ENCODE measurements at regions not wholly inside any gene's neighbourhood (a gene's known extent, or its start where the extent isn't known, plus 50 kb on each side); places are given as distances from the start of the nearest gene placed in this dataset.

DNA sequence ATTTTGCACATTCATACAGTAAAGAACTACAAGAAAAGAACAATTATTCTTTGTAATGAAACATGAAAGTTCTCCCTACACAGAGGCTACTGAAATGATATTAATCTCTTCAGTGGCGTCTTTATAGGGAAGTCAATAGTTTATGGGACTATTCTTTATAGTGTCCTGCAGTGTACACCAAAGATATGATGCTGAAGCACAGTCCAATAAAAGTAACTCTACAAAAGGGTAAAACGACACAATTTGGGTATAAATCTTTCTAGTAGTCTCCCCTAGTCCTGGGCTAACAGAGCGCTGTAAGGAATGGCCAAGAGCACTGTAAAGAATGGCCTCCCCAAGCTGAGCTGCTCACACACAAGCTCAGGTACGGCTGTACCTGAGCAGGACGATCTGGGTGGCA, 101.1 kb upstream of the FUNDC1 start (continued):
- TF ChIP-seq, protein P1, sequence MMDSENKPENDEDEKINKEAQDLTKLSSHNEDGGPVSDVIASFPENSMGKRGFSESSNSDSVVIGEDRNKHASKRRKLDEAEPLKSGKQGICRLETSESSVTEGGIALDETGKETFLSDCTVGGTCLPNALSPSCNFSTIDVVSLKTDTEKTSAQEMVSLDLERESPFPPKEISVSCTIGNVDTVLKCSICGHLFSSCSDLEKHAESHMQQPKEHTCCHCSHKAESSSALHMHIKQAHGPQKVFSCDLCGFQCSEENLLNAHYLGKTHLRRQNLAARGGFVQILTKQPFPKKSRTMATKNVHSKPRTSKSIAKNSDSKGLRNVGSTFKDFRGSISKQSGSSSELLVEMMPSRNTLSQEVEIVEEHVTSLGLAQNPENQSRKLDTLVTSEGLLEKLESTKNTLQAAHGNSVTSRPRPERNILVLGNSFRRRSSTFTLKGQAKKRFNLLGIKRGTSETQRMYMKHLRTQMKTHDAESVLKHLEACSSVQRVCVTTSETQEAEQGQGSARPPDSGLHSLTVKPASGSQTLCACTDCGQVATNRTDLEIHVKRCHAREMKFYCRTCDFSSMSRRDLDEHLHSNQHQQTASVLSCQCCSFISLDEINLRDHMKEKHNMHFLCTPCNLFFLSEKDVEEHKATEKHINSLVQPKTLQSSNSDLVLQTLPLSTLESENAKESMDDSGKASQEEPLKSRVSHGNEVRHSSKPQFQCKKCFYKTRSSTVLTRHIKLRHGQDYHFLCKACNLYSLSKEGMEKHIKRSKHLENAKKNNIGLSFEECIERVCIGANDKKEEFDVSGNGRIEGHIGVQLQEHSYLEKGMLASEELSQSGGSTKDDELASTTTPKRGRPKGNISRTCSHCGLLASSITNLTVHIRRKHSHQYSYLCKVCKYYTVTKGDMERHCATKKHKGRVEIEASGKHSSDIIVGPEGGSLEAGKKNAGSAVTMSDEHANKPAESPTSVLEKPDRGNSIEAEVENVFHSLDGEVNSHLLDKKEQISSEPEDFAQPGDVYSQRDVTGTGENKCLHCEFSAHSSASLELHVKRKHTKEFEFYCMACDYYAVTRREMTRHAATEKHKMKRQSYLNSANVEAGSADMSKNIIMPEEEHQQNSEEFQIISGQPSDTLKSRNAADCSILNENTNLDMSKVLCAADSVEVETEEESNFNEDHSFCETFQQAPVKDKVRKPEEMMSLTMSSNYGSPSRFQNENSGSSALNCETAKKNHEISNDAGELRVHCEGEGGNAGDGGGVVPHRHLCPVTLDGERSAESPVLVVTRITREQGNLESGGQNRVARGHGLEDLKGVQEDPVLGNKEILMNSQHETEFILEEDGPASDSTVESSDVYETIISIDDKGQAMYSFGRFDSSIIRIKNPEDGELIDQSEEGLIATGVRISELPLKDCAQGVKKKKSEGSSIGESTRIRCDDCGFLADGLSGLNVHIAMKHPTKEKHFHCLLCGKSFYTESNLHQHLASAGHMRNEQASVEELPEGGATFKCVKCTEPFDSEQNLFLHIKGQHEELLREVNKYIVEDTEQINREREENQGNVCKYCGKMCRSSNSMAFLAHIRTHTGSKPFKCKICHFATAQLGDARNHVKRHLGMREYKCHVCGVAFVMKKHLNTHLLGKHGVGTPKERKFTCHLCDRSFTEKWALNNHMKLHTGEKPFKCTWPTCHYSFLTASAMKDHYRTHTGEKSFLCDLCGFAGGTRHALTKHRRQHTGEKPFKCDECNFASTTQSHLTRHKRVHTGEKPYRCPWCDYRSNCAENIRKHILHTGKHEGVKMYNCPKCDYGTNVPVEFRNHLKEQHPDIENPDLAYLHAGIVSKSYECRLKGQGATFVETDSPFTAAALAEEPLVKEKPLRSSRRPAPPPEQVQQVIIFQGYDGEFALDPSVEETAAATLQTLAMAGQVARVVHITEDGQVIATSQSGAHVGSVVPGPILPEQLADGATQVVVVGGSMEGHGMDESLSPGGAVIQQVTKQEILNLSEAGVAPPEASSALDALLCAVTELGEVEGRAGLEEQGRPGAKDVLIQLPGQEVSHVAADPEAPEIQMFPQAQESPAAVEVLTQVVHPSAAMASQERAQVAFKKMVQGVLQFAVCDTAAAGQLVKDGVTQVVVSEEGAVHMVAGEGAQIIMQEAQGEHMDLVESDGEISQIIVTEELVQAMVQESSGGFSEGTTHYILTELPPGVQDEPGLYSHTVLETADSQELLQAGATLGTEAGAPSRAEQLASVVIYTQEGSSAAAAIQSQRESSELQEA (CRISPR knock-in tag; IDR thresholded peaks at IDR 0.05; ENCODE audit: not compliant biosample characterization): no peak
- TF ChIP-seq, protein P2, sequence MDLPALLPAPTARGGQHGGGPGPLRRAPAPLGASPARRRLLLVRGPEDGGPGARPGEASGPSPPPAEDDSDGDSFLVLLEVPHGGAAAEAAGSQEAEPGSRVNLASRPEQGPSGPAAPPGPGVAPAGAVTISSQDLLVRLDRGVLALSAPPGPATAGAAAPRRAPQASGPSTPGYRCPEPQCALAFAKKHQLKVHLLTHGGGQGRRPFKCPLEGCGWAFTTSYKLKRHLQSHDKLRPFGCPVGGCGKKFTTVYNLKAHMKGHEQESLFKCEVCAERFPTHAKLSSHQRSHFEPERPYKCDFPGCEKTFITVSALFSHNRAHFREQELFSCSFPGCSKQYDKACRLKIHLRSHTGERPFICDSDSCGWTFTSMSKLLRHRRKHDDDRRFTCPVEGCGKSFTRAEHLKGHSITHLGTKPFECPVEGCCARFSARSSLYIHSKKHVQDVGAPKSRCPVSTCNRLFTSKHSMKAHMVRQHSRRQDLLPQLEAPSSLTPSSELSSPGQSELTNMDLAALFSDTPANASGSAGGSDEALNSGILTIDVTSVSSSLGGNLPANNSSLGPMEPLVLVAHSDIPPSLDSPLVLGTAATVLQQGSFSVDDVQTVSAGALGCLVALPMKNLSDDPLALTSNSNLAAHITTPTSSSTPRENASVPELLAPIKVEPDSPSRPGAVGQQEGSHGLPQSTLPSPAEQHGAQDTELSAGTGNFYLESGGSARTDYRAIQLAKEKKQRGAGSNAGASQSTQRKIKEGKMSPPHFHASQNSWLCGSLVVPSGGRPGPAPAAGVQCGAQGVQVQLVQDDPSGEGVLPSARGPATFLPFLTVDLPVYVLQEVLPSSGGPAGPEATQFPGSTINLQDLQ (CRISPR knock-in tag; IDR thresholded peaks at IDR 0.05): no peak
- no peak for TF ChIP-seq ZNF441 (CRISPR knock-in tag; IDR thresholded peaks at IDR 0.05; ENCODE audit: borderline replicate concordance)

Data from HepG2 (cell line).